ENCODE measurements at regions not wholly inside any gene's neighbourhood (a gene's known extent, or its start where the extent isn't known, plus 50 kb on each side); places are given as distances from the start of the nearest gene placed in this dataset.

GRCh38 chr4:15348695-15349094 lies 79.1 kb upstream of the C1QTNF7 start:
- TF ChIP-seq, protein P1, sequence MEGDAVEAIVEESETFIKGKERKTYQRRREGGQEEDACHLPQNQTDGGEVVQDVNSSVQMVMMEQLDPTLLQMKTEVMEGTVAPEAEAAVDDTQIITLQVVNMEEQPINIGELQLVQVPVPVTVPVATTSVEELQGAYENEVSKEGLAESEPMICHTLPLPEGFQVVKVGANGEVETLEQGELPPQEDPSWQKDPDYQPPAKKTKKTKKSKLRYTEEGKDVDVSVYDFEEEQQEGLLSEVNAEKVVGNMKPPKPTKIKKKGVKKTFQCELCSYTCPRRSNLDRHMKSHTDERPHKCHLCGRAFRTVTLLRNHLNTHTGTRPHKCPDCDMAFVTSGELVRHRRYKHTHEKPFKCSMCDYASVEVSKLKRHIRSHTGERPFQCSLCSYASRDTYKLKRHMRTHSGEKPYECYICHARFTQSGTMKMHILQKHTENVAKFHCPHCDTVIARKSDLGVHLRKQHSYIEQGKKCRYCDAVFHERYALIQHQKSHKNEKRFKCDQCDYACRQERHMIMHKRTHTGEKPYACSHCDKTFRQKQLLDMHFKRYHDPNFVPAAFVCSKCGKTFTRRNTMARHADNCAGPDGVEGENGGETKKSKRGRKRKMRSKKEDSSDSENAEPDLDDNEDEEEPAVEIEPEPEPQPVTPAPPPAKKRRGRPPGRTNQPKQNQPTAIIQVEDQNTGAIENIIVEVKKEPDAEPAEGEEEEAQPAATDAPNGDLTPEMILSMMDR (conservative IDR thresholded peaks at IDR 0.05) = no peak
- no peak for TF ChIP-seq ZFX (IDR thresholded peaks at IDR 0.05)
- H3K27ac ChIP-seq = no peak overlapping the region

DNA sequence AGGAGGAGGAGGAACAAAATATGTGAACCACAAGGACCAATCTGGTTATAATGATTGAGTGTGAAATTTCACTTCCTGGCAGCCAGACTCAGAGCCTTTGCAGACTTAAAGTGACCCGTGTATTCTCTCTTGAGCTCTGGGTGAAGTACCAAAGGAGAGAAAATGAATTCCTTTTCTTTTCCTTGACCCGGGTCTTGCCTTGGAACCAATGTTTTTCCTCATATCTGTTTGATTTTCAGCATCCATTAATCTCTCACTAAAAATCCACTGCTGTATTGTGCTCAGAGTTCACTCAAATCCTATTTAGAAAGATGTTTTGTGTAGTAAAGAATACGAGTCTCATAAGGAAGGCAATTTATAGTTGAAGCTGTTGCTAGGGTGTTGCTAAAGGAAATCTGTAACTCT lies 78.3 kb upstream of the C1QTNF7 start:
- no peak overlapping the region for H3K27ac ChIP-seq
- TF ChIP-seq, protein P1 (conservative IDR thresholded peaks at IDR 0.05) = no peak
- TF ChIP-seq ZFX (IDR thresholded peaks at IDR 0.05) = no peak

DNA sequence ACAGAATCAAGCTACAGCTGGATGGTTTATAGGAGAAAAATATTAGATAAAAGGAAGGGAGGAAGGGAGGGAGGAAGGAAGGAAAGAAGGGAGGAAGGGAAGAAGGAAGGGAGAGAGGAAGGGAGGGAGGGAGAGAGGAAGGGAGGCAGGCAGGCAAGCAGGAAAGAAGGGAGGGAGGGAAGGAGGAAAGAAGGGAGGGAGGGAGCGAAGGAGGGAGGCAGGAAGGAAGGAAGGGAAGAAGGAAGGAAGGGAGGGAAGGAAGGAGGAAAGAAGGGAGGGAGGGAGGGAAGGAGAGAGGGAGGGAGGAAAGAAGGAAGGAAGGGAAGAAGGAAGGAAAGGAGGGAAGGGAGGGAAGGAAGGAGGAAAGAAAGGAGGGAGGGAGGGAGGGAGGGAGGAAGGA lies 77.9 kb upstream of the C1QTNF7 start:
- H3K27ac ChIP-seq = no peak overlapping the region
- TF ChIP-seq, protein P1 (conservative IDR thresholded peaks at IDR 0.05) = no peak
- TF ChIP-seq ZFX (IDR thresholded peaks at IDR 0.05) = no peak

DNA sequence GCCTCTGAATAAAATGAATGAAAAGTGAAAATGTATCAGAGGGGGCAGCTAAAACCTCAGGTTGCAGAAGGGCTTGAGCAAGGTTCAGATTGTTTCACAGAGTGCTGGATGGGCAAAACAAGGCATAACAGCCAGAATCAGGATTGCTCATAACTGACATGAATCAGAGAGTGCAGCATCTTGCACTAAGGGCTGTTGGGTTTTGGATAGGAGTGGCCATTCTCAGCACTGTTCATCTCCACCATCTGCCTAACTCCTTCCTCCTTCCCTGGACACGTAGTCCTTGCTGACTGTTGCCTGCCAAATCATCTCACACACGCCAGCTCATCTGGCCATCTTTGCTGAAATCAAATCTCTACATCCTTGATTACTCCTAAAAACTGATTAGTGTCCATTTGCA lies 75.3 kb upstream of the C1QTNF7 start:
- no peak overlapping the region for H3K27ac ChIP-seq
- TF ChIP-seq, protein P1 (conservative IDR thresholded peaks at IDR 0.05) = no peak
- no peak for TF ChIP-seq ZFX (IDR thresholded peaks at IDR 0.05)

DNA sequence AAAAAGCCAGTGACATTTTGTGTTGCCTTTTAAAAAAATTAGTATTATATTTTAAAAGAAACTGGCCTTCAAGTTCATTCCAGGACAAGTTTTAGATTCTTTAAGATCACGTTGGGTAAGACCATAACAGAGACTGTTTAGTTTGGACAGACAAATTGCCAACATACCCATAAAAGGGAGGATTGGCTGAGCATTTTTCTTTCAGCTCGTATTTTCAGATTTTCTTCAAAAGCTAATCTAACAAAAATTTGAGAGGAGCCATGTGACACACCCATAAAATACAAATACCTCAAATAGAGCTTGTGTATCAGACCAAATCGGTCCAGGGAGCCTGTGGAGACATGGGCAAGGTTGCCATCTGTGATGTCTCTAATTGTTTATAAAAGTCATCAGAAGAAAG lies 74.6 kb upstream of the C1QTNF7 start:
- no peak overlapping the region for H3K27ac ChIP-seq
- TF ChIP-seq, protein P1 (conservative IDR thresholded peaks at IDR 0.05) = no peak
- no peak for TF ChIP-seq ZFX (IDR thresholded peaks at IDR 0.05)

DNA sequence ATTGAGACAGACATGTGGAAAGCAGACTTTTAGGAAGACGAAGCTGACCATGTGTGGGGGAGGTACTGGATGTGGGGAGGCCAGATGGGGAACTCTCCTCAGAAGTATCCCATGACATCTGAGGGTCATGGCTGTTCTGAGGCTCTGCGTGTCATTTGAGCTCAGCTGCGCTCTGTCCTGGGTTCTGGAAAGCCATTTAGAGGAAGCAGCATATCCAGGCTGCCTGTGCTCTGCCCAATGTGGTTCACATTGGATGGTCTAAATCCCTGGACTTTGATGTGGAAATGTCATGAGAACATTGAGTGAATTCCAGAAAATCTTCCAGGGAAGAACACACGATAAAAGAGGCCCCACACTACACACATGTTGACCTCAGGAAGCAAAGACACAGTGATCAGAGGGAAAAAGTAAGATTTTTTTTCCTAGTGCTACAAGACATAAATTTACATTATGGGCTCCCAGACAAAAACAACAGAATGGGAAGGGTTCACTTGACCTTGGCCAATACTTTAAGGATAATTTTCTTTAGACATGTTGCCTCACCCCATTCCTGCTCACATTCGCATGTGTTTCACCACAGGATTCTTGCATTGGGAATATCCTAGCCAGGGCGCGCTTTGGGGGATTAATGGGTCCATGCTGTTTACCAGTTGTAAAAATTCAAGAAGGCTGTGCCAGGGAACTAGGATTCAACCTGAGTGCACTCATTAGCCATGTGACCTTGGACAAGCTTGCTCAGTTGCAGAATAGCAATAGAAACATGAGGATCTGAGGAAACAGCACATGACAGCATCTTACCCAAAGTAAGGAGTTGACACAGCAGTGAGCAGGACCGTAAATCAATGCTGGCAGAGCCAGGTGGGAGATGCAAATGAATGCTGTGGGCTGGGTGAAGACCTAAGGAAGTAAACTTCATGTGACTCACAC lies 73.2 kb upstream of the C1QTNF7 start:
- TF ChIP-seq, protein P1 (conservative IDR thresholded peaks at IDR 0.05) = no peak
- no peak for TF ChIP-seq ZFX (IDR thresholded peaks at IDR 0.05)
- no peak overlapping the region for H3K27ac ChIP-seq

GRCh38 chr4:15361529-15361928 lies 66.3 kb upstream of the C1QTNF7 start:
- H3K27ac ChIP-seq = no peak overlapping the region

More at GRCh38 chr4:15361529-15361928, 66.3 kb upstream of the C1QTNF7 start:
- TF ChIP-seq ZFX (IDR thresholded peaks at IDR 0.05) = no peak
- TF ChIP-seq, protein P1 (conservative IDR thresholded peaks at IDR 0.05) = no peak

Data from C4-2B (cell line).